ENCODE measurements at regions not wholly inside any gene's neighbourhood (a gene's known extent, or its start where the extent isn't known, plus 50 kb on each side); places are given as distances from the start of the nearest gene placed in this dataset.

GRCh38 chr14:101499080-101499479, 62.2 kb upstream of the DIO3 start:
- H3K27ac Mint-ChIP-seq: no peak overlapping the region
- DNase-seq (no peak), ATAC-seq (ENCODE audit: low read depth in 2 of 2) (no peak)
- peaks cover 4 to 66% (median 34%) of the 10 kb centered on the region in 3 donors for H3K27me3 Mint-ChIP-seq
- H3K36me3 Mint-ChIP-seq: peaks cover 0 to 4% of the 10 kb centered on the region in 2 donors
- peaks cover 0 to 11% (median 5%) of the 10 kb centered on the region in 7 donors for H3K9me3 Mint-ChIP-seq
- no peaks in the 10 kb centered on the region for H3K4me1 Mint-ChIP-seq
- no peak overlapping the region for H3K4me3 Mint-ChIP-seq

- H3K9me3 Mint-ChIP-seq: peaks cover 0 to 13% (median 5%) of the 10 kb centered on the region in 7 donors
- H3K27ac Mint-ChIP-seq: no peak overlapping the region
- DNase-seq (no peak), ATAC-seq (ENCODE audit: low read depth in 2 of 2) (no peak)
- H3K36me3 Mint-ChIP-seq: peaks cover 0 to 4% of the 10 kb centered on the region in 2 donors
- peaks cover 4 to 65% (median 34%) of the 10 kb centered on the region in 3 donors for H3K27me3 Mint-ChIP-seq
- no peaks in the 10 kb centered on the region for H3K4me1 Mint-ChIP-seq
- no peak overlapping the region for H3K4me3 Mint-ChIP-seq
These were observed 61.8 kb upstream of the DIO3 start for GRCh38 chr14:101499513-101499912.

GRCh38 chr14:101500061-101500460, 61.2 kb upstream of the DIO3 start:
- H3K9me3 Mint-ChIP-seq: peaks cover 0 to 13% (median 5%) of the 10 kb centered on the region in 7 donors
- no peak overlapping the region for H3K27ac Mint-ChIP-seq
- H3K36me3 Mint-ChIP-seq: peaks cover 0 to 4% of the 10 kb centered on the region in 2 donors
- H3K4me3 Mint-ChIP-seq: no peak overlapping the region
- DNase-seq (no peak), ATAC-seq (ENCODE audit: low read depth in 2 of 2) (no peak)
- peaks cover 4 to 65% (median 34%) of the 10 kb centered on the region in 3 donors for H3K27me3 Mint-ChIP-seq
- H3K4me1 Mint-ChIP-seq: no peaks in the 10 kb centered on the region

GRCh38 chr14:101500681-101501080, 60.6 kb upstream of the DIO3 start:
- DNase-seq (no peak), ATAC-seq (ENCODE audit: low read depth in 2 of 2) (no peak)
- Mint-ChIP-seq H3K4me3 (no peak overlapping the region), H3K27me3 (peaks cover 4 to 65% (median 34%) of the 10 kb centered on the region in 3 donors), H3K4me1 (no peaks in the 10 kb centered on the region), H3K27ac (no peak overlapping the region), H3K9me3 (peaks cover 0 to 13% (median 5%) of the 10 kb centered on the region in 7 donors), H3K36me3 (peaks cover 0 to 4% of the 10 kb centered on the region in 2 donors)

- Mint-ChIP-seq H3K36me3 (peaks cover 0 to 4% of the 10 kb centered on the region in 2 donors), H3K4me1 (no peaks in the 10 kb centered on the region), H3K27me3 (peaks cover 4 to 60% (median 34%) of the 10 kb centered on the region in 3 donors), H3K27ac (no peak overlapping the region), H3K4me3 (no peak overlapping the region), H3K9me3 (peaks cover 0 to 13% (median 5%) of the 10 kb centered on the region in 7 donors)
- ATAC-seq (ENCODE audit: low read depth in 2 of 2): no peak
- DNase-seq: no peak
These were observed 60.0 kb upstream of the DIO3 start for GRCh38 chr14:101501341-101501740.

GRCh38 chr14:101501858-101502615, 59.3 kb upstream of the DIO3 start:
- H3K9me3 Mint-ChIP-seq: peaks cover 0 to 12% (median 5%) of the 10 kb centered on the region in 7 donors
- ATAC-seq (ENCODE audit: low read depth in 2 of 2) (no peak), DNase-seq (no peak)
- peaks cover 0 to 4% of the 10 kb centered on the region in 2 donors for H3K36me3 Mint-ChIP-seq
- H3K4me3 Mint-ChIP-seq: no peak overlapping the region
- no peak overlapping the region for H3K27ac Mint-ChIP-seq
- H3K4me1 Mint-ChIP-seq: no peaks in the 10 kb centered on the region
- H3K27me3 Mint-ChIP-seq: peaks cover 4 to 56% (median 29%) of the 10 kb centered on the region in 3 donors

GRCh38 chr14:101502761-101503392, 58.4 kb upstream of the DIO3 start:
- Mint-ChIP-seq H3K27me3 (peaks cover 4 to 47% (median 21%) of the 10 kb centered on the region in 3 donors), H3K4me3 (no peak overlapping the region), H3K9me3 (peaks cover 0 to 12% (median 5%) of the 10 kb centered on the region in 7 donors), H3K4me1 (no peaks in the 10 kb centered on the region), H3K36me3 (peaks cover 0 to 4% of the 10 kb centered on the region in 2 donors), H3K27ac (no peak overlapping the region)
- no peak for DNase-seq
- no peak for ATAC-seq (ENCODE audit: low read depth in 2 of 2)

- Mint-ChIP-seq H3K4me3 (no peak overlapping the region), H3K9me3 (peaks cover 0 to 11% (median 5%) of the 10 kb centered on the region in 7 donors), H3K36me3 (no peaks in the 10 kb centered on the region), H3K27ac (no peak overlapping the region), H3K27me3 (peaks cover 0 to 41% (median 14%) of the 10 kb centered on the region in 3 donors), H3K4me1 (no peaks in the 10 kb centered on the region)
- DNase-seq (no peak), ATAC-seq (ENCODE audit: low read depth in 2 of 2) (no peak)
These were observed 57.7 kb upstream of the DIO3 start for GRCh38 chr14:101503431-101504095.

GRCh38 chr14:101504096-101504948, 57.0 kb upstream of the DIO3 start:
- Mint-ChIP-seq H3K4me1 (no peaks in the 10 kb centered on the region), H3K27me3 (peaks cover 0 to 33% (median 6%) of the 10 kb centered on the region in 3 donors), H3K27ac (no peak overlapping the region), H3K36me3 (no peaks in the 10 kb centered on the region), H3K9me3 (peaks cover 0 to 11% (median 4%) of the 10 kb centered on the region in 7 donors), H3K4me3 (no peak overlapping the region)
- ATAC-seq (ENCODE audit: low read depth in 2 of 2) (no peak), DNase-seq (no peak)

- no peaks in the 10 kb centered on the region for H3K4me1 Mint-ChIP-seq
- H3K27ac Mint-ChIP-seq: no peak overlapping the region
- ATAC-seq (ENCODE audit: low read depth in 2 of 2) (no peak), DNase-seq (no peak)
- no peak overlapping the region for H3K4me3 Mint-ChIP-seq
- H3K9me3 Mint-ChIP-seq: peaks cover 0 to 10% (median 5%) of the 10 kb centered on the region in 7 donors
- no peaks in the 10 kb centered on the region for H3K36me3 Mint-ChIP-seq
- peaks cover 0 to 25% (median 0%) of the 10 kb centered on the region in 3 donors for H3K27me3 Mint-ChIP-seq
These were observed 55.9 kb upstream of the DIO3 start for GRCh38 chr14:101505236-101505970.

- Mint-ChIP-seq H3K9me3 (peaks cover 0 to 10% (median 5%) of the 10 kb centered on the region in 7 donors), H3K4me1 (no peaks in the 10 kb centered on the region), H3K4me3 (no peak overlapping the region), H3K27ac (peak overlapping the region in 2 of 6 donors; percentile 22 to 89), H3K27me3 (peaks cover 0 to 21% (median 2%) of the 10 kb centered on the region in 3 donors), H3K36me3 (no peaks in the 10 kb centered on the region)
- ATAC-seq (ENCODE audit: low read depth in 2 of 2): no peak
- DNase-seq: no peak
These were observed 54.9 kb upstream of the DIO3 start for GRCh38 chr14:101506211-101506925.

Measured in naive B cell (primary cell).